Loucy (cell line): ENCODE measurements at regions not wholly inside any gene's neighbourhood (a gene's known extent, or its start where the extent isn't known, plus 50 kb on each side); places are given as distances from the start of the nearest gene placed in this dataset.

Experiments
- CTCF ChIP-seq: fragments of 200-600 bp; sonication (generic); conservative IDR thresholded peaks from 2 replicates; pipeline ENCODE4 v1.5.1; 2014; ENCODE audit warnings: mild to moderate bottlenecking, antibody characterized with exemption, low read length
- EZH2phosphoT487 ChIP-seq: fragments of 200-600 bp; IDR thresholded peaks from 2 replicates; pipeline ENCODE4 v1.6.1; 2018; ENCODE audit warnings: antibody characterized with exemption, mild to moderate bottlenecking, moderate library complexity, borderline replicate concordance

- TF ChIP-seq CTCF = no peak; the same call in 1 of the 2 replicates
- no peak for TF ChIP-seq EZH2phosphoT487
Measured at GRCh38 chr1:88021529-88021928, 662.5 kb upstream of the PKN2 start.
